ENCODE measurements at regions not wholly inside any gene's neighbourhood (a gene's known extent, or its start where the extent isn't known, plus 50 kb on each side); places are given as distances from the start of the nearest gene placed in this dataset.

DNA sequence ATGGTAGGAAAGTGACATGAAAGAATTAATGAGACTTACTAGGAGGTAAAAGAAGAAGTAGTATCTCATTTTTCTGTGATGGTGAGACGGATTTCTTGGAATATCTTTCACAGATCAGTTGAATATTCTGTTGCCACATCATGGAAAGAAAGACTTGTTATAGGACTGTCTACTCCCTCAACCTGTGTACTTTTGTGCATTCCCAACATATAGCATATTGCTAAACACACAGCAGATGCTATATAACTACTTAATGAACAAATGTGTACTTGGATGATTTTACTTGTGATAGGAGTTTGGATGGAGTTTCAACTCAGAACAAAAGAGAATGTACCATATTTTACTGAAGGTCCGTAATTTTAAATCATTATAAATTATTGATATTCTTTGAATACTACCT, 128.5 kb downstream of the LURAP1L start:
- no peak for TF ChIP-seq TCF4 (CRISPR knock-in tag; IDR thresholded peaks at IDR 0.05; ENCODE audit: borderline replicate concordance)
- TF ChIP-seq OSR1 (CRISPR knock-in tag; IDR thresholded peaks at IDR 0.05) = no peak
- no peak for TF ChIP-seq ZFP30 (CRISPR knock-in tag; IDR thresholded peaks at IDR 0.05)
- TF ChIP-seq, protein P1, sequence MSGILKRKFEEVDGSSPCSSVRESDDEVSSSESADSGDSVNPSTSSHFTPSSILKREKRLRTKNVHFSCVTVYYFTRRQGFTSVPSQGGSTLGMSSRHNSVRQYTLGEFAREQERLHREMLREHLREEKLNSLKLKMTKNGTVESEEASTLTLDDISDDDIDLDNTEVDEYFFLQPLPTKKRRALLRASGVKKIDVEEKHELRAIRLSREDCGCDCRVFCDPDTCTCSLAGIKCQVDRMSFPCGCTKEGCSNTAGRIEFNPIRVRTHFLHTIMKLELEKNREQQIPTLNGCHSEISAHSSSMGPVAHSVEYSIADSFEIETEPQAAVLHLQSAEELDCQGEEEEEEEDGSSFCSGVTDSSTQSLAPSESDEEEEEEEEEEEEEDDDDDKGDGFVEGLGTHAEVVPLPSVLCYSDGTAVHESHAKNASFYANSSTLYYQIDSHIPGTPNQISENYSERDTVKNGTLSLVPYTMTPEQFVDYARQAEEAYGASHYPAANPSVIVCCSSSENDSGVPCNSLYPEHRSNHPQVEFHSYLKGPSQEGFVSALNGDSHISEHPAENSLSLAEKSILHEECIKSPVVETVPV (CRISPR knock-in tag; IDR thresholded peaks at IDR 0.05) = no peak
- TF ChIP-seq ZFP3 (CRISPR knock-in tag; IDR thresholded peaks at IDR 0.05) = no peak
- TF ChIP-seq ESRRG (CRISPR knock-in tag; IDR thresholded peaks at IDR 0.05) = no peak
- TF ChIP-seq, protein P2, sequence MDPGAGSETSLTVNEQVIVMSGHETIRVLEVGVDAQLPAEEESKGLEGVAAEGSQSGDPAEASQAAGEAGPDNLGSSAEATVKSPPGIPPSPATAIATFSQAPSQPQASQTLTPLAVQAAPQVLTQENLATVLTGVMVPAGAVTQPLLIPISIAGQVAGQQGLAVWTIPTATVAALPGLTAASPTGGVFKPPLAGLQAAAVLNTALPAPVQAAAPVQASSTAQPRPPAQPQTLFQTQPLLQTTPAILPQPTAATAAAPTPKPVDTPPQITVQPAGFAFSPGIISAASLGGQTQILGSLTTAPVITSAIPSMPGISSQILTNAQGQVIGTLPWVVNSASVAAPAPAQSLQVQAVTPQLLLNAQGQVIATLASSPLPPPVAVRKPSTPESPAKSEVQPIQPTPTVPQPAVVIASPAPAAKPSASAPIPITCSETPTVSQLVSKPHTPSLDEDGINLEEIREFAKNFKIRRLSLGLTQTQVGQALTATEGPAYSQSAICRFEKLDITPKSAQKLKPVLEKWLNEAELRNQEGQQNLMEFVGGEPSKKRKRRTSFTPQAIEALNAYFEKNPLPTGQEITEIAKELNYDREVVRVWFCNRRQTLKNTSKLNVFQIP (CRISPR knock-in tag; IDR thresholded peaks at IDR 0.05; ENCODE audit: borderline replicate concordance, low read depth) = no peak
- no peak for TF ChIP-seq TOX (CRISPR knock-in tag; IDR thresholded peaks at IDR 0.05; ENCODE audit: borderline replicate concordance)
- TF ChIP-seq ZC3H10 (CRISPR knock-in tag; IDR thresholded peaks at IDR 0.05) = no peak
- no peak for TF ChIP-seq ZNF565 (CRISPR knock-in tag; conservative IDR thresholded peaks at IDR 0.05; ENCODE audit: low read depth)
- TF ChIP-seq ZNF70 (CRISPR knock-in tag; IDR thresholded peaks at IDR 0.05) = no peak
- TF ChIP-seq ISL1 (CRISPR knock-in tag; IDR thresholded peaks at IDR 0.05) = no peak
- TF ChIP-seq ARNTL (CRISPR knock-in tag; IDR thresholded peaks at IDR 0.05; ENCODE audit: borderline replicate concordance, low read depth) = no peak
- TF ChIP-seq, protein P3, sequence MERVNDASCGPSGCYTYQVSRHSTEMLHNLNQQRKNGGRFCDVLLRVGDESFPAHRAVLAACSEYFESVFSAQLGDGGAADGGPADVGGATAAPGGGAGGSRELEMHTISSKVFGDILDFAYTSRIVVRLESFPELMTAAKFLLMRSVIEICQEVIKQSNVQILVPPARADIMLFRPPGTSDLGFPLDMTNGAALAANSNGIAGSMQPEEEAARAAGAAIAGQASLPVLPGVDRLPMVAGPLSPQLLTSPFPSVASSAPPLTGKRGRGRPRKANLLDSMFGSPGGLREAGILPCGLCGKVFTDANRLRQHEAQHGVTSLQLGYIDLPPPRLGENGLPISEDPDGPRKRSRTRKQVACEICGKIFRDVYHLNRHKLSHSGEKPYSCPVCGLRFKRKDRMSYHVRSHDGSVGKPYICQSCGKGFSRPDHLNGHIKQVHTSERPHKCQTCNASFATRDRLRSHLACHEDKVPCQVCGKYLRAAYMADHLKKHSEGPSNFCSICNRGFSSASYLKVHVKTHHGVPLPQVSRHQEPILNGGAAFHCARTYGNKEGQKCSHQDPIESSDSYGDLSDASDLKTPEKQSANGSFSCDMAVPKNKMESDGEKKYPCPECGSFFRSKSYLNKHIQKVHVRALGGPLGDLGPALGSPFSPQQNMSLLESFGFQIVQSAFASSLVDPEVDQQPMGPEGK (CRISPR knock-in tag; IDR thresholded peaks at IDR 0.05; ENCODE audit: borderline replicate concordance) = no peak
- TF ChIP-seq RARB (CRISPR knock-in tag; IDR thresholded peaks at IDR 0.05) = no peak
- no peak for TF ChIP-seq GLIS3 (CRISPR knock-in tag; IDR thresholded peaks at IDR 0.05)
- no peak for TF ChIP-seq SNAI2 (CRISPR knock-in tag; IDR thresholded peaks at IDR 0.05)
- TF ChIP-seq CREB5 (CRISPR knock-in tag; IDR thresholded peaks at IDR 0.05; ENCODE audit: low read depth) = no peak
- TF ChIP-seq ZNF8 (CRISPR knock-in tag; IDR thresholded peaks at IDR 0.05) = no peak
- ATAC-seq = no peak

- no peak for TF ChIP-seq PPARA (CRISPR knock-in tag; IDR thresholded peaks at IDR 0.05; ENCODE audit: borderline replicate concordance)
- no peak for TF ChIP-seq TCF4 (CRISPR knock-in tag; IDR thresholded peaks at IDR 0.05; ENCODE audit: borderline replicate concordance)
- TF ChIP-seq ZNF565 (CRISPR knock-in tag; conservative IDR thresholded peaks at IDR 0.05; ENCODE audit: low read depth) = no peak
- TF ChIP-seq ARNTL (CRISPR knock-in tag; IDR thresholded peaks at IDR 0.05; ENCODE audit: borderline replicate concordance, low read depth) = no peak
- no peak for ATAC-seq
These were observed 129.6 kb downstream of the LURAP1L start for GRCh38 chr9:12904261-12905000.

DNA sequence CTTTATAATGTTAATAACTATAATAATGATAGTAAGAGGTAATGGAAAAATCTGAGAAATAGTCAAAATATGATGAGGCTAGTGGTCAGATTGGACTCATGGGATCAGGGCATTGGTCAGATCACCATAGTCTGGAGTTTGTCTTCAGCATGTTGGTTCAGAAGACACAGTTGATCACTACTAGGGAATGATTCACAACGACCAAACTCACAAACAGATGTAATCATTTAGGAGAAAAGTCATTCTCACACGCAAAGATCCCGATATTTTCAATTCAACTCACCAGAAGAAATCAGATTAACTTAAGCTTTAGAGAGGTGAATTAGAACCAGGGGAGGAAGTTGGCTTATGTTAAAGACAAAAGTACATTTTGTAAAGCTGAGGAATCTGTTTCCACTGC, 131.8 kb downstream of the LURAP1L start:
- no peak for TF ChIP-seq ESRRG (CRISPR knock-in tag; IDR thresholded peaks at IDR 0.05)
- ATAC-seq = no peak

DNA sequence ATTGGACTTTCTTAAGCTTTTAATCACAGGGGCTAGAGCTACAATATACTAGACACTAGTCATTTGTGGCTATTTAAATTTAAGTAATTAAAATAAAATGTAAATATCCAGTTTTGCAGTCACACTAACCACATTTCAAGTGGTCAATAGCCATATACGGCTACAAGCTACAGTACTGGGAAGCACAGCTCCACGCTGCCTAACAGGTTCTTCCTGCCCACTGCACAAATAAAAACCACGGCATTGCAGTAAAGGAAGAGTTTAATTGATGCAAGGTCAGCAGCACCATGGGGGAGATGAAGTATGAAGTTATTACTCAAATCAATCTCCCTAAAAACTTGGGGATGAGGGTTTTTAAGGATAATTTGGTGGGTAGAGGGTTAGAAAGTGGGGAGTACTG, 134.1 kb downstream of the LURAP1L start:
- ATAC-seq = no peak
- no peak for TF ChIP-seq OSR1 (CRISPR knock-in tag; IDR thresholded peaks at IDR 0.05)
- TF ChIP-seq ZFP30 (CRISPR knock-in tag; IDR thresholded peaks at IDR 0.05) = no peak
- no peak for TF ChIP-seq BACH2 (CRISPR knock-in tag; IDR thresholded peaks at IDR 0.05; ENCODE audit: borderline replicate concordance)
- no peak for TF ChIP-seq CSDC2 (CRISPR knock-in tag; IDR thresholded peaks at IDR 0.05)
- TF ChIP-seq, protein P1 (CRISPR knock-in tag; IDR thresholded peaks at IDR 0.05) = no peak
- no peak for TF ChIP-seq ARNTL (CRISPR knock-in tag; IDR thresholded peaks at IDR 0.05; ENCODE audit: borderline replicate concordance, low read depth)
- TF ChIP-seq, protein P2 (CRISPR knock-in tag; IDR thresholded peaks at IDR 0.05; ENCODE audit: borderline replicate concordance, low read depth) = no peak
- no peak for TF ChIP-seq ZC3H10 (CRISPR knock-in tag; IDR thresholded peaks at IDR 0.05)
- TF ChIP-seq ZNF70 (CRISPR knock-in tag; IDR thresholded peaks at IDR 0.05) = no peak
- TF ChIP-seq SNAI2 (CRISPR knock-in tag; IDR thresholded peaks at IDR 0.05) = no peak
- TF ChIP-seq TOX (CRISPR knock-in tag; IDR thresholded peaks at IDR 0.05; ENCODE audit: borderline replicate concordance) = no peak
- TF ChIP-seq ZNF8 (CRISPR knock-in tag; IDR thresholded peaks at IDR 0.05) = no peak
- no peak for TF ChIP-seq GLIS3 (CRISPR knock-in tag; IDR thresholded peaks at IDR 0.05)
- no peak for TF ChIP-seq TSHZ2 (CRISPR knock-in tag; IDR thresholded peaks at IDR 0.05)
